ENCODE measurements at regions not wholly inside any gene's neighbourhood (a gene's known extent, or its start where the extent isn't known, plus 50 kb on each side); places are given as distances from the start of the nearest gene placed in this dataset.

- no peak for TF ChIP-seq CTCF (IDR thresholded peaks at IDR 0.05; ENCODE audit: borderline replicate concordance, control extremely low read depth, extremely low read depth, insufficient read depth, missing control alignments)
- no peak for DNase-seq (ENCODE audit: low spot score)
- in situ Hi-C loops (cut with MboI; ENCODE audit: low sequenced_read_pairs, unreplicated experiment), result loop anchor here (25.0 kb wide), 1 partner anchor 226 kb away; no protein-coding TSS in a partner anchor
Measured at GRCh38 chr5:52685971-52686370, 101.7 kb upstream of the ITGA1 start.

GRCh38 chr5:52690236-52690768 lies 97.4 kb upstream of the ITGA1 start:
- in situ Hi-C loops (cut with MboI; ENCODE audit: low sequenced_read_pairs, unreplicated experiment), result loop anchor here (25.0 kb wide), 1 partner anchor 222 kb away; no protein-coding TSS in a partner anchor
- TF ChIP-seq CTCF (IDR thresholded peaks at IDR 0.05; ENCODE audit: borderline replicate concordance, control extremely low read depth, extremely low read depth, insufficient read depth, missing control alignments), result no peak
- DNase-seq (ENCODE audit: low spot score), result no peak

GRCh38 chr5:52692039-52692438 lies 95.7 kb upstream of the ITGA1 start:
- no peak for TF ChIP-seq CTCF (IDR thresholded peaks at IDR 0.05; ENCODE audit: borderline replicate concordance, control extremely low read depth, extremely low read depth, insufficient read depth, missing control alignments)
- in situ Hi-C loops (cut with MboI; ENCODE audit: low sequenced_read_pairs, unreplicated experiment), result loop anchor here (25.0 kb wide), 1 partner anchor 220 kb away; no protein-coding TSS in a partner anchor
- DNase-seq (ENCODE audit: low spot score), result no peak

- DNase-seq (ENCODE audit: low spot score), result no peak
- in situ Hi-C loops (cut with MboI; ENCODE audit: low sequenced_read_pairs, unreplicated experiment), result loop anchor here (25.0 kb wide), 1 partner anchor 220 kb away; no protein-coding TSS in a partner anchor
- no peak for TF ChIP-seq CTCF (IDR thresholded peaks at IDR 0.05; ENCODE audit: borderline replicate concordance, control extremely low read depth, extremely low read depth, insufficient read depth, missing control alignments)
Measured at GRCh38 chr5:52692606-52693005, 95.1 kb upstream of the ITGA1 start.

DNA sequence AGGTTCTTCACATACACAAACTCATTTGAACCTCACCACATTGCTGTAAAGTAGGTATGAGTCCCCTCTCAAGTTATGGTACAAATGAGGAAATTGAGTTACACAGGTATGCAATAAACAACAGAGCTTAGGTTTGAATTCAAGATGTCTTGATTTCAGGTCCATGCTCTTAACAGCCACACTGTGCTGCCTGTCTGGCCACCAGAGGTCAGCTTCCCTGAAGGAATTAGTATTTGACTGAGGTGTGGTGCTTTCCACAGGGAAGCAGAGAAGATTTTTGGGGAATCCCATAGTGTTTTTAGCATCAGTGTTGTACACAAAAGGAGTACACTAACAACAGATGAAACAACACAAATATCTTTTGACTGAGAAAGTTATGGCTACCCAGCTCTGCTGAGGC lies 94.4 kb upstream of the ITGA1 start:
- peak; percentile 8 for DNase-seq (ENCODE audit: low spot score)
- in situ Hi-C loops (cut with MboI; ENCODE audit: low sequenced_read_pairs, unreplicated experiment), result loop anchor here (25.0 kb wide), 1 partner anchor 219 kb away; no protein-coding TSS in a partner anchor
- TF ChIP-seq CTCF (IDR thresholded peaks at IDR 0.05; ENCODE audit: borderline replicate concordance, control extremely low read depth, extremely low read depth, insufficient read depth, missing control alignments), result peak; percentile 56

GRCh38 chr5:52693836-52694235 lies 93.9 kb upstream of the ITGA1 start:
- DNase-seq (ENCODE audit: low spot score), result no peak
- no peak for TF ChIP-seq CTCF (IDR thresholded peaks at IDR 0.05; ENCODE audit: borderline replicate concordance, control extremely low read depth, extremely low read depth, insufficient read depth, missing control alignments)
- in situ Hi-C loops (cut with MboI; ENCODE audit: low sequenced_read_pairs, unreplicated experiment), result loop anchor here (25.0 kb wide), 1 partner anchor 218 kb away; no protein-coding TSS in a partner anchor
